Endothelial cell (in vitro differentiated cells): ENCODE measurements at regions not wholly inside any gene's neighbourhood (a gene's known extent, or its start where the extent isn't known, plus 50 kb on each side); places are given as distances from the start of the nearest gene placed in this dataset.

Source experiments
- DNase-seq: peaks from one replicate; pipeline ENCODE4 v3.0.0; 2021; ENCODE audit warnings: low spot score
- H3K27ac Mint-ChIP-seq: one replicate; pipeline ENCODE4 v1.8.0; 2021; ENCODE audit warnings: mixed read lengths, inconsistent platforms; ENCODE audit not compliant: unreplicated experiment
- H3K27me3 Mint-ChIP-seq: one replicate; pipeline ENCODE4 v1.8.0; 2021; ENCODE audit warnings: mild to moderate bottlenecking, moderate library complexity, mixed read lengths, inconsistent platforms; ENCODE audit not compliant: unreplicated experiment
- H3K36me3 Mint-ChIP-seq: one replicate; pipeline ENCODE4 v1.8.0; 2021; ENCODE audit warnings: mild to moderate bottlenecking, low read depth, mixed read lengths, inconsistent platforms; ENCODE audit not compliant: unreplicated experiment
- H3K4me1 Mint-ChIP-seq: one replicate; pipeline ENCODE4 v1.8.0; 2021; ENCODE audit warnings: mild to moderate bottlenecking, mixed read lengths, inconsistent platforms; ENCODE audit not compliant: unreplicated experiment
- H3K4me3 Mint-ChIP-seq: one replicate; pipeline ENCODE4 v1.8.0; 2021; ENCODE audit warnings: mild to moderate bottlenecking, mixed read lengths, inconsistent platforms; ENCODE audit not compliant: unreplicated experiment
- H3K9me3 Mint-ChIP-seq: one replicate; pipeline ENCODE4 v1.8.0; 2021; ENCODE audit warnings: mixed read lengths, inconsistent platforms; ENCODE audit not compliant: unreplicated experiment
- CTCF ChIP-seq: fragments of 200-600 bp; sonication (generic); IDR thresholded peaks from one replicate; pipeline ENCODE4 v1.5.0; 2021; ENCODE audit warnings: antibody characterized with exemption; ENCODE audit not compliant: unreplicated experiment

- no peak for TF ChIP-seq CTCF
- H3K27me3 Mint-ChIP-seq, result no peaks in the 10 kb centered on the region
- H3K9me3 Mint-ChIP-seq, result no peaks in the 10 kb centered on the region
- no peaks in the 10 kb centered on the region for H3K36me3 Mint-ChIP-seq
- no peaks in the 10 kb centered on the region for H3K4me1 Mint-ChIP-seq
- H3K27ac Mint-ChIP-seq, result no peak overlapping the region
- no peak overlapping the region for H3K4me3 Mint-ChIP-seq
- DNase-seq, result no peak
Observed at GRCh38 chr1:208387908-208388811, 144.0 kb upstream of the PLXNA2 start.

- Mint-ChIP-seq H3K4me1 (no peaks in the 10 kb centered on the region), H3K4me3 (no peak overlapping the region), H3K36me3 (no peaks in the 10 kb centered on the region), H3K9me3 (no peaks in the 10 kb centered on the region), H3K27me3 (no peaks in the 10 kb centered on the region), H3K27ac (no peak overlapping the region)
- no peak for DNase-seq
- no peak for TF ChIP-seq CTCF
Observed at GRCh38 chr1:208393416-208393815, 149.2 kb upstream of the PLXNA2 start.

- H3K4me1 Mint-ChIP-seq, result no peaks in the 10 kb centered on the region
- TF ChIP-seq CTCF, result no peak
- no peak overlapping the region for H3K4me3 Mint-ChIP-seq
- no peak overlapping the region for H3K27ac Mint-ChIP-seq
- H3K9me3 Mint-ChIP-seq, result no peaks in the 10 kb centered on the region
- H3K27me3 Mint-ChIP-seq, result no peaks in the 10 kb centered on the region
- no peak for DNase-seq
- H3K36me3 Mint-ChIP-seq, result no peaks in the 10 kb centered on the region
Observed at GRCh38 chr1:208393826-208394225, 149.6 kb upstream of the PLXNA2 start.

- Mint-ChIP-seq H3K36me3 (no peaks in the 10 kb centered on the region), H3K4me1 (no peaks in the 10 kb centered on the region), H3K27me3 (peaks cover 1% of the 10 kb centered on the region), H3K4me3 (no peak overlapping the region), H3K27ac (no peak overlapping the region), H3K9me3 (no peaks in the 10 kb centered on the region)
- no peak for DNase-seq
- no peak for TF ChIP-seq CTCF
Observed at GRCh38 chr1:208397286-208397685, 153.1 kb upstream of the PLXNA2 start.

GRCh38 chr1:208405014-208405413 lies 160.8 kb upstream of the PLXNA2 start:
- no peaks in the 10 kb centered on the region for H3K36me3 Mint-ChIP-seq
- TF ChIP-seq CTCF, result no peak
- H3K9me3 Mint-ChIP-seq, result no peaks in the 10 kb centered on the region
- H3K27me3 Mint-ChIP-seq, result no peaks in the 10 kb centered on the region
- no peaks in the 10 kb centered on the region for H3K4me1 Mint-ChIP-seq
- DNase-seq, result no peak
- no peak overlapping the region for H3K4me3 Mint-ChIP-seq
- H3K27ac Mint-ChIP-seq, result no peak overlapping the region
